ENCODE measurements at regions not wholly inside any gene's neighbourhood (a gene's known extent, or its start where the extent isn't known, plus 50 kb on each side); places are given as distances from the start of the nearest gene placed in this dataset.
"Not testable (repeated sequence)": the region's sequence is repeated elsewhere in the genome, so short reads cannot be mapped to it uniquely, and the experiment has no call there.

DNA sequence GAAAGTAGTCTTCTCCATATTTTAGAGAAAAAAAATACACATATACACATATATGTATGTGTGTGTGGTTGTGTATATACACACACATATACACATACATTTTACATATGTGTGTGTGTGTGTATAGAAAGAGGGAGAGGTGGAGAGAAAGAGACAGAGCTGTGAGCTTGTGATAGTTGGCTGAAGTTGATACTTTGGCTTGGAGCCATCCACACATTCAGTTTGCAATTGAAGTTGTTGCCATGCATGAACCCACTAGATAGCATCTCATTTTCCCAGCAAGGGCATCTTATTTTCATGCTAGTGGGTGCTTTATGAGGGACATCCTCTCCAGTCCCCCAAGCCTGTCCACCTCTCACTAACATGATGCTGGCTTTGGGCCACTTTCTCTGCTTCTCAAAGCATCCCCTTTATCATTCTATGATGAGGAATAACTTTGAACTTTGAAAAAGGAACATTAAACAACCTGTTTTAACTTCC is 228.6 kb downstream of the ZNF621 start:
- DNase-seq (ENCODE audit: low spot score): no peak

DNA sequence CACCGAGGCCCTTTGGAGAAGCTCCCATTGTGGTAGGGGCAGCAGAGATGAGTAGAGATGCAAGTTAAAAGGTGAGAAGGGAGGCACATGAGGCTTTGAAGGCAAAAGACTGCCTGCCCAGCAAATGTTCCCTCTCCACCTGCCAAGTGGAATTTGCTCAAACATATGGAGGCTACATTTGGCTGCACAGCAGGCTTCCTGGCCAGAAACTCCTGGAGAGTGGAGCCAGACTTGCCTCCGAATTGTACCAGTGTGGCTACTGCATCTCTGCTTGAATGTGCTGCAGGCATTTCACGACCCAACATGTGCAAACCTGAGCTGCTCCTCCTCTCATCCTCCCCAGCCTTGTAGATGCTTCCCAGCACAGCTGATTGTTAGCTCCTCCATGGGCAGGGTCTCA is 229.2 kb downstream of the ZNF621 start:
- DNase-seq (ENCODE audit: low spot score): no peak

DNA sequence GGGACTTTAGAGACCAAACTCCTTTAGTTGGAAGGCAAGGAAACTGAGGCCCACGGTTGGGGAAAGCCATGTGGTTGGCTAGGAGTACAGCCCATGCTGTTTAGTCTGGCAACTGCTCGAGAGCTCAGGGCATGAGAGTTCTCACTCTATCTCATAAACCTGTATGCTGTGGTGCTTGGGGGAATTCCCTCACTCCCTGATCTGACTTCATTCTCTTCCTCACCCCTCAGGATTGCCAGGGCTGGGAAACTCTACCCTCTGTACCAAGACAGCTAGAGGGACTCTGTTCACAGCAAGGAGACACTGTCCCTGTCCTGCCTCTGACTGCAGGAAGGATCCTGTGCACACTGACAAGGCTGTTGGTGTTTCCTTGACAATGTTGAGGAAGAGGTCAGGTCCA is 230.2 kb downstream of the ZNF621 start:
- DNase-seq (ENCODE audit: low spot score): no peak

DNA sequence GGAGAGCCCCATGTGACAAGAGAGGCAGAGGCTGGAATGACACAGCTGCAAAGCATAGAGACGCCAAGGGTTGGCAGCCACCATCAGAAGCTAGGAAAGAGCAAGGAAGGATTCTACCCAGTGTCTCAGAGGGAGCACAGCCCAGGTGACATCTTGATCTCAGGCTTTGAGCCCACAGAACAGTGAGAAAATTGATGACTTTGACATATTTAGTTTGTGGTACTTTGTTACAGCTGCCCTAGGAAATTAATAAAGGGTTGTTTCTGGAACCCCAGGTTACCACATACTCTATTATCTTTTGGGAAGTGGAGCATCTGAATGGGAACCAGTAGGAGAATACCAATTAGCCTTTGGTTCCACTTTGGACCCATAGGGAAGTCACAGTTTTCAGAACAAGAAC is 231.7 kb downstream of the ZNF621 start:
- no peak for DNase-seq (ENCODE audit: low spot score)

DNA sequence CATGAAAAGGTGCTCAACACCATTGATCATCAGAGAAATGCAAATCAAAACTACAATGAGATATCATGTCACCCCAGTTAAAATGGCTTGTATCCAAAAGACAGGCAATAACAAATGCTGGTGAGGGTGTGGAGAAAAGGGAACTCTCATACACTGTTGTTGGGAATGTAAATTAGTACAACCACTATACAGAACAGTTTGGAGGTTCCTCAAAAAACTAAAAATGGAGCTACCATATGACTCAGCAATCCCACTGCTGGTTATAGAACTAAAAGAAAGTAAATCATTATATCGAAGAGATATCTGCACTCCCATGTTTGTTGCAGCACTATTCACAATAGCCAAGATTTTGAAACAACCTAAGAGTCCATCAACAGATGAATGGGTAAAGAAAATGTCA is 238.0 kb downstream of the ZNF621 start:
- not testable (repeated sequence) for DNase-seq (ENCODE audit: low spot score)

DNA sequence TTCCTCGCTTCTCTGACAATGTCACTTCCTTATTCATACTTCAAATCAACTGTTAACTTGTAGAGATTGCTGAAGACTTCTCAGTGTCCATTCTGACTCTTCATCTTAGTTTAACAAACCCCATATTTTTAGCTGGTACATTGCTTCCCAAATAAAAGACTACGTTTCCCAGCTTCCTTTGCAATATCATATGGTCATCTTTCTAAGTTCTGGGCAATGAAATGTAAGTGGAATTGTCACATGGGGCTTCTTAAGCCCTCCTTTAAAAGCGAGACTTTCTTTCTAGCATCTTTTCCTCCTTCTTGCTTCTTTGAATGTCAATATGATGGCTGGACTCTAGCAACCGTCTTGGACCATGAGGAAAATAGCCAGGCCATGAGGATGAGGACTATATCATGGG is 239.0 kb downstream of the ZNF621 start:
- DNase-seq (ENCODE audit: low spot score): no peak

DNA sequence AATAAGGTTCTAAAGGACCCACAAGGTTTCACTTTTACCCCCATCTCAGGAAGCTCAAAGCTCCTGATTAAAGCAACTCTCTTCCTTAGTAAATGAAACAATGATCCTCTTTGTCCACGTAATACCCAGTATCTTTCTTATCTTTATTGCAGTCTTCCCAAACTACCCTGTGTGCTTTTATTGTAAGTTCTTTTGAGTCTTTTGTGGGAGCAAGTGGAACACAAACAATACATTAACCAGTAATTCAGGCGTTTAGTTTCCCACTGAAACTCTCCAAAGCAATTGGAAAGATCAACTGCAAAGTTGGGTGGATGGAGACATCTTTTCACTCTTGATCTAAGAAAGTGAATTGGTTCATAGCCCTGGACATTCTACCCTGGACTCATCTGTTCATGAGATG is 240.0 kb downstream of the ZNF621 start:
- no peak for DNase-seq (ENCODE audit: low spot score)

DNA sequence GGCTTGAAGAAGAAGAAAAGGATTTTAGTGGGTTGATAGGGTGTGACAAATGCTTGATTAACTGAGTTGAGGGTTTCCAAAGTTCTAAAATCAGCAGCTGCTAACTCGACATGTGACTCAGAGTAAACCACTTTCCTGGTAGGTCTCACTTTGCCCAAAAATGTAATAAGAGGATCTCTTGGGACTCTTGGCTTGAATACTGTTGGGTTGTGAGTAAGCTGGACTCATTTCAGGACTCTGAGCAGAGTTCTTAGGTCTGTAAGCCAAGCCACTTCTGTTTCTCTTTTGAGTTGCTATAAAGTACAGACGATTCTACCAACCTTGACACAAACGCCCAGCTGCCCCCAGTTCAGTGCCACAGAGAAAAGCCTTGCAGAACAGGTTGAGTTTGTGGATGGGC is 241.1 kb downstream of the ZNF621 start:
- DNase-seq (ENCODE audit: low spot score): no peak

DNA sequence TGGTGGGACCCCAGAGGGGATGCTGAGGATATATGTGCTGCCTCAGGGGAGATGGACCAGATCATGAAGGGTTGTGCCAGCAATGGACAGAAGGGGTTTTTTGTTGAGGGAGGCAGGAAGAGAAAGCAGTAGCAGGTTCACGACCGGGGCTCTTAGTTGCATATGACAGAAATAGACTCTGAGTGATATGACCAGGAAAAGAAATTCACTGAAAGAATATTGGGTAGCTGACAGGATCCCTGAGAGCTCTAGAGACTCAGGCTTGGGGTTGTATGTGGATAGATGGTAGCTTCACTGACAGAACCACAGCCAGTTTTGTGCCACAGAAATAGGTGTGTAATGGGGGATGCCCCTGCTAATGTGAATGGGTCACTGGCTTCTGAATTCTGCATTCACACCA is 241.6 kb downstream of the ZNF621 start:
- no peak for DNase-seq (ENCODE audit: low spot score)

DNA sequence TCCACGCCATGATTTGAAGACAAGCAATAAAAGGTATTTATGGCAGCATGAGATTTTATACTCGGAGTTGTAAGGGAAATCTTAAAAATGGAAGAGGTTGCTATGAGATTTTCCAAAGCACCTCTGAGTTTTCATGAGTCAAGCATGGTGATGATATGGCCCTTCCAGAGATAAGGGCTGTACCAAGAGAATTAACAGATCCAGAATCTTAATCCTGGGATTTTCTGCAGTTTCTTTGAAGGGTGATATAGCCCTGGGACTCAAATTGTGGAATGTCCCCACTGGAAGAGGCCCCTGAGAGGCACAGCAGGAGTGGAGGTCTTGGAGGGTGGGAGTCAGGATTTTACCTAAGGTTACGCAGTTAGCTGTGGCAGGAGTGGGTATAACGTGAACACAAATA is 243.3 kb downstream of the ZNF621 start:
- DNase-seq (ENCODE audit: low spot score): no peak

DNA sequence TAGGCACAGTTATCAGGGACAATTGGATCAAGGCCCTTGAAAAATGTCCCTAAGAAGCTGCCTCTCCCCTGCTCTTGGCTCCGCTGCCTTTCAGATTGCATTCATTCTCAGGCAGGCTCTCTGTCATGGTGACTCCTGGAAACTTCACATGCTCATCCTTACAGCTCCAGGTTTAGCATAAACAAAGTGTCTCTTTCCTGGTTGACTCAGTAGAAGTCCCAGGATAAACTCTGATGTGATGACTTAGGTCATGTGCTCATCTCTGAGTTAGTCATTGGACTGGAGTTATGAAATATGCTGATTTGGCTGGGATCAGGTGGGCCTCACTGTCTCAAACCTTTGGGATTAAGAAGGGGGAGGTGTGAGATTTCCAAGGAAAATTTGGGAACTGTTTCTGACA is 243.8 kb downstream of the ZNF621 start:
- DNase-seq (ENCODE audit: low spot score): no peak

DNA sequence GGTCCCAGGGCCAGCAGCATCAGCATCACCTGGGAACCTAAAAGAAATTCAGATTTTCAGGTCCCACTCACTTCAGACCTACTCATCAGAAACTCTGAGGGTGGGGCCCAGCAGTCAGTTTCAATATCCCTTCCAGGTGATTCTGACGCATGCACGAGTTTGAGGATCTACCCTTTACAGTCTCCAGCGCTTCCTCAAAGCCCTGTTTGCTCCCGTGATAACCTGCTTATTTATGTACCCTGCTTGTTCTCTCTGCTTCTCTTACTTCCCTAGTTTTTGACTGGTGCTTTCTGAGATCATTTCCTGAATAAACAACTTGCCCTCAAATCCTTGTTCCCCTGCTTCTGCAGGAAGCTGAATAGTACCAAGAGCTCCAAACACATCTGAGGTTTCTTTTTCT is 245.3 kb downstream of the ZNF621 start:
- DNase-seq (ENCODE audit: low spot score): no peak

DNA sequence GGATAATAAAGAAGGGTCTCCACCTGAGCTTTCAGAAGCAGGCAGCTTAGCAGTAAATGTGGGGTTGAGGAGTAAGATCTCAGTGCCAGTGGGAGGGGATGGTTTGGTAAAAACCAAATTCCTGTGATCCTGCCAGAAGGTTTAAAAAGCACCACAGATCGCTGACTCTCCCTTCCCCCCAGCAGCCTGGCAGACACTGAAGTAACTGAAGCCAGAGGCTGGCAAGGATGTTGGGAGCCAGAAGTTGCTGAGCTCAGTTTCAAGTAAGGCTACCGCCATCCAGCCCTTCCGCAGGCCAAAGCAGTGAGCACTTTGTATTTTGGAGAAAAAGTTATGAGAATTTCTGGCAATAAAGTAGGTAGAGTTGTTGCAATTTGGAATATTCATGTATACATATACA is 246.4 kb downstream of the ZNF621 start:
- DNase-seq (ENCODE audit: low spot score): no peak

DNA sequence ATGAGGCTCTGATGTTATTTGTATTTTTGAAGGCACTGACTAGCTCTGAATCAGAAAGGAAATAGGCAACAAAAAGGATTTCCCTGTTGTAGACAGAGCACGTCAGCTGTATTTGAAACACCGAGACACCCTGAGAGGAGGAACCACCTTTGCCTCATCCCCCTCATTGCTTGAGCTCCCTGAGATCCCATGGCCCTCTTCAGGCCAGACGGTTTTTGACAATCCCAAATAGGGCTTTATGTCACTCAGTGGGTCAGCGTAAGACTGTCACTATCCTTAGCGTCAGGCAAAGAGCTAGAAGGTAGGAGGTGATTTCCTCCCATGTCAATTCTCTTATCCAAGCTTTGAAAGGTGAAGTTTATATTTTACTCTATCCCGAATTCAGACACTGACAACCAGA is 254.3 kb downstream of the ZNF621 start:
- DNase-seq (ENCODE audit: low spot score): no peak

DNA sequence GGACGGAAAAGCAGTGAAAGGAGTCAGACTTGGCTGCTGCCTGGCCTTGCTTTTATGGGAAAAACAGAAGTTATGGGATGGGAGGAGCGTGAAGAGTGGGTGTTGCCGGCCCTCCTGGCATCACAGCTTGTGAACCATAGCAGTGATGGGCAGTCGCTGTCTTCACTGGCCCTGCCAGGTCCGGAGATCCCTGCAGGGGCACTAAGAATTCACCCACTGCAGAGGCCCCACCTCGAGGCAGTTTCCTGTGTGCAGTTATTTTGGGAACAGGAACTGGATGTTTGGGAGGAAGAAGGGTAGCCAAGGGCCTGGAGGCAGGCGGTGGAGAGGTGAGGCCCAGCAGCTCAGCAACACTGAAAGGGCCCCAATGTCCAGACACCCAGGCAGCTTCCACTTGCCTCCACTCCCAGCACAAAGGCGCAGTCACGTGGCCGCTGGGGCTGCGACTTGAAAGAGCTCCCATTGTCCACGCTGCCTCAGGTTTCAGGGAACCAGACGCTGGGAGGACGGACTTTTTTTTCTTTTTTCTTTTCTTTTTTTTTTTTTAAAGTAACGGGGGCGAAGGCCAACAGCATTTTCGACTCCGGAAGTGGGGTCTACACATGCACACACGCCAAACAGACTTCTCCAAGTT is 255.6 kb downstream of the ZNF621 start:
- no peak for DNase-seq (ENCODE audit: low spot score)

DNA sequence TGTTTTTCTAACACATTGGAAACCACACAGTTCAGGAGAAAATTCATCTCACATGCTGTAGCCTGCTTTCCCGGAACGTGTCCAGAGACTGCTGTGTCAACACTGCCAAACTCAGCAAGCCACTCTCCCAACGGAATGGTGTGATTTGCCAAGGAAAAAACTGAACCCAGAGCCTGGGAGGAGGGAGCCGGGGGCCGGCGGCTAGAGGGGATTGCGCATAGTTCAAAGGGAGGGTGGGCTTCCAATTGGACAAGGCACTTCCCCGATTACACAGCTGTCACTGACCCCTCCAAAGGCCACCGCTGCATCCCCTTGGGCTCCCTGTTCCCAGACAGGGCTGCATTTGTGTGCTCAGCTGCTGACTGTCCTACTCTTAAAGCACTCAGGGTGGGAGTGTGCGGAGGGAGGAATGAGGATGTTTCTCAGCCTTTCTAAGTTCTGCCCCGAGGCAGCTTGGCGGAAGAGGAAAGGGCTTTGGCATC is 256.2 kb downstream of the ZNF621 start:
- DNase-seq (ENCODE audit: low spot score): peak; percentile 13

DNA sequence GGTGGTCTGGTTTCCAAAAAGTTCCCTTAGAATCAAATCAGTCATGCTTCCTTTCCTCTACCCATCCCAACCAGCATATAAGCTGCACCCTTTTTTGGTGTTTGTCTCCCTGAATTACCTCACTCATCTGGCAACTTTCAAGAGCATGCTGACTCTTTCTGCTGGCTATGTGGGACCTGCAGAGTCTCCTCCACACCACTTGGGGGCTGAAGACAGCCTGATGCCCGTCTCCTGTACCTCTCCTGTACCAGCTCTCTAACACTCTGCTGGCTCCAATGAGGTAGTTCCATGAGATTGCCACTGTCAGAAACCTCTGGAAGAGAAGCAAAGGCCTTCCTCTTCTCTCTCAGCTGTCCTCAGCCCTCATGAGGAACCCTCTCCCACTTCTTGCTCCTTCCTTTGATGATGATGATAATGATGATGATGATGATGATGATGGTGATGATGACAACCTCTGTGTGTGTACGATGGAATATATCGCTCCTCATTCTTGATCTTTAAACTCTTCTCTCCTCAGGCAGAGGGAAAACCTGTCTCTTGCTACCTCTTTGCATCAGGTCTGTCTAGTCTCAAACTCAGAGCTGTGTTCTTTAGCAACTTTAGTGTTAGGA is 257.5 kb downstream of the ZNF621 start:
- DNase-seq (ENCODE audit: low spot score): no peak

DNA sequence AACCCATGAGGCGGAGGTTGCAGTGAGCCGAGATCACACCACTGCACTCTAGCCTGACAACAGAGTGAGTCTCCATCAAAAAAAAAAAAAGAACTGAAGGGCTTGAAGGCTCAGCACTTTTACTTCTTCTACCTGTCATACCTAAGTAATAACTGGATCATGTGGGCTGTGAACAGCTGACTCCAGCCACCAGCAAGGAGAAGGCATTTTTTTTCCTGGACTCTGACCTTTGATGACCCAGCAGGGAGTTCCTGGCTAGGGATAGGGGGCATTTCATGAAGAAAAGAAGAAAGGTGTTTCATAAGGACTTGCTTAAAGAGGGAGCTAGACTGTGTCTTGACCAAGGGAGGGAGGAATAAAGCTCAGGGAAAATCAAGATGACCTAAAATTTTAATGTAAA is 266.0 kb downstream of the ZNF621 start:
- no peak for DNase-seq (ENCODE audit: low spot score)

DNA sequence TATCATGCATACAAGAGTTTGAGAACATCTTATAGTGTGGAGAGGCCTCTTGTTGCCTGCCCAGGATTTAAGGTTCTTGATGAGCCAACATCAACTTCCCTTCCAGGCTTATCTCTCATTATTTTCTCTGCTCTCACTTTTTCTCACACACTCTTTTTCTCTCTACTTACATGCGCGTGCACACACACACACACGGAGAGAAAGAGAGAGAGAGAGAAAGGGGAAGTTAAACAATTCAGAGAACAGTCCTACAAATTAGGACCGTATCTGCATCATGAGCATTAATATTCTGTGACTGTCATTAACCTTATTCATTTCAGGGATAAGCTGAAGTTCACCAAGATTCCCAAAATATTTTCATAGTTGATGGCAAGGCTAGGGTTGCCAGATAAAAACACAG is 269.0 kb downstream of the ZNF621 start:
- DNase-seq (ENCODE audit: low spot score): no peak

DNA sequence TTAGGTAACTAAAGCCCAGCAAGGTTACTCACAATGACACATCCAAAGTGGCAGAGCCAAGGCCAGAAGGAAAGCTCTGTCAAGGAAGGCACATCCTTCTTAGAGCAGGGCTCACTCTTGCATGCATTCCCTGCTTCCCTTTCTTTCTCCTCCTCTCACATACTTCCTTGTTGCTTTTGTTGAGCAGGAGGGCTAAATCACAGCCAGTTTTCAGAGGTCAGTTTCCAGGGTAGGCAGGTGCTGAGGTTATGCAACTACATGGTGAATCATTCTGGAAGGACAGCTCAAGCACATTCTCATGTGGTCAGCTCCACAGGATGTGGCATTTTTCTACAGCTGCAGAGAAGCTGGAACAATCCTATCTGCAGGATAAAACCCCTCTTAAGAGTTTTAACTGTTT is 275.6 kb downstream of the ZNF621 start:
- no peak for DNase-seq (ENCODE audit: low spot score)

DNA sequence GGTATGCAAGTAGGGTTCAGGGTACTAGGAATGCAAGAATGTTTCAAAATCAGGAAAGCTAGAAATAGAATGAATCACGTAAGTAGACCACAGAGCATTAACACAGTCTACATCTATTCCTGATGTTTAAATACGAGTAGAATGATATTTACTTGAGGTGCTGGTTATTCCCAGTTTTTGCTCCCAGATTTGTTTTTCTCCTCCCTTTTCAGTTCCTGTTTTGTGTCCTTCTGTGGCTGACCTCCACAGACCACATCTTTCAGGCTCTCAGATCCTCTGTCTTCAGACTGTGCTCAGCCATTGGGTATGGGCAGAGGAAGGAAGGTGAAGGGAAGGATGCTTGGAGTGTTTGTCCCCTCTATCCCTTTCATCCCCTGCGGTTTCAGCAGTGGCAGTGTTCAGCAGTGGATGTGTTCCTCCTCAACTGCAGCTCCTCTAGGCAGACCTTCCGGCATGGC is 276.6 kb downstream of the ZNF621 start:
- no peak for DNase-seq (ENCODE audit: low spot score)

DNA sequence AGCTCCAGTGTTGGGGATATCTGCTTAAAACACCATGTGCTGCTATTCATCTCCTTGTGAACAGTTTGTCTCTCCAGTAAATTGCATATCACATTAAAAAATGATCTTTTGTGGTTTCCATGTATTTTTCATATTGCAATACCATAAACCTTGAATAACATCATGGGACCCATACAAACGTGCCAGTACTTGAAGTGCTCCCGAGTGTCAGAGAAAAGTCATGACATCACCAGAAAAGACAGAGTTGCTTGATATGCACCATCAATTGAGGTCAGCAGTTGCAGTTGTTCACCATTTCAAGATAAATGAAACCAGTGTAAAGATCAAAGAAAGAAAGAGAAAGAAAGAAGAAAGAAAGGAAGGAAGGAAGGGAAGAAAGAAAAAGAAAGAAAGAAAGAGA is 278.6 kb downstream of the ZNF621 start:
- DNase-seq (ENCODE audit: low spot score): no peak

DNA sequence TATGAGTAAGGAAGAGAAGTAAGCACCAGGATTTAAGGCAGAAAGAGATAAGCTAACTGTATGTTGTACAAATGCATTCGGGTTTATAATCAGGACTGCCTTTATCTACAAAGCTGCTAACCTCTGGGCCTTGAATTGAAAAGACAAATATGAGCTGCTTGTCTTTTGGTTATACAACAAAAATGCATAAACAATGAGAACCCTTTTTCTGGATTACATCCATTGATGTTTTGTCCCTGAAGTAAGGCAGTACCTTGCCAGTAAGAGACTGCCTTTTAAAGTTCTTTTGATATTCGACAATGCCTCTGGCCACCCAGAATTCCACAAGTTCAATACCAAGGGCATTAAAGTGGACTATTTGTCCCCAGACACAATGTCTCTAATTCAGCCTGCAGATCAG is 280.7 kb downstream of the ZNF621 start:
- DNase-seq (ENCODE audit: low spot score): no peak

DNA sequence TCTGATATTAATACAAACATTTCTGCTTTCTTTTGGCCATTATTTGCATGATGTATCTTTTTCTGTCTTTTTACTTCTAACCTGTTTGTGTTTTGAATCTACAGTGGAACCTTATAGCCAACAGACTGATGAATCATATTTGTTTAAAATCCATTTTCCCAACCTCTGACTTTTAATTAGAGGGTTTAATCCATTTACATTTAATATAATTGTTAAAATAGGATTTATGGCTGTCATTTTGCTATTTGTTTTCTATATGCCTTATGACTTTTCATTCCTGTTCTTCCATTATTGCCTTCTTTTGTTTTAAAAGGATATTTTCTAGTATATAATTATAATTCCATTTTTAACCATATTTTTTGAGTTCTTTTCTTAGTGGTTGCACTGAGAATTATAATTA is 286.1 kb downstream of the ZNF621 start:
- no peak for DNase-seq (ENCODE audit: low spot score)
